A673 (cell line): ENCODE measurements at regions not wholly inside any gene's neighbourhood (a gene's known extent, or its start where the extent isn't known, plus 50 kb on each side); places are given as distances from the start of the nearest gene placed in this dataset.

Experiments used
- BruUV-seq: library from RNA; stranded (reverse); fragments of 400-500 nt; replicated peaks from 2 replicates; lab custom pipeline; 2021; lab: Mats Ljungman, UMichigan
- CTCF ChIA-PET: fragments of 300-600 bp; sonication (Branson Sonifier 250); formaldehyde crosslinking; loops from one replicate; lab custom pipeline; 2022; ENCODE audit warnings: antibody characterized with exemption; lab: Charles Lee
- POLR2A ChIA-PET: fragments of 300-600 bp; sonication (Branson Sonifier 250); formaldehyde crosslinking; loops from one replicate; lab custom pipeline; 2022; ENCODE audit warnings: antibody characterized with exemption; ENCODE audit not compliant: low non-redundant PET; lab: Charles Lee
- DNase-seq: peaks from one replicate; pipeline ENCODE4 v3.0.0-alpha.2; 2015; ENCODE audit warnings: low spot score
- H3K27ac ChIP-seq: fragments of 200-600 bp; sonication (generic); 2 replicates; pipeline ENCODE4 v1.5.1; 2016; ENCODE audit warnings: mixed run types, low read depth, mild to moderate bottlenecking, mixed read lengths, antibody characterized with exemption, low read length; ENCODE audit not compliant: poor library complexity, severe bottlenecking
- H3K27me3 ChIP-seq: fragments of 200-600 bp; sonication (generic); replicated peaks from 2 replicates; pipeline ENCODE4 v1.6.1; 2017; ENCODE audit warnings: mixed run types, low read depth, mild to moderate bottlenecking, mixed read lengths, antibody characterized with exemption, low read length; ENCODE audit not compliant: insufficient read depth, poor library complexity
- H3K36me3 ChIP-seq: fragments of 200-600 bp; sonication (generic); 2 replicates; pipeline ENCODE4 v1.6.1; 2016; ENCODE audit warnings: mixed run types, mild to moderate bottlenecking, mixed read lengths, antibody characterized with exemption, low read length; ENCODE audit not compliant: insufficient read depth, poor library complexity, severe bottlenecking
- H3K4me1 ChIP-seq: fragments of 200-600 bp; sonication (generic); 2 replicates; pipeline ENCODE4 v1.6.1; 2017; ENCODE audit warnings: mixed run types, mild to moderate bottlenecking, mixed read lengths, antibody characterized with exemption, low read length; ENCODE audit not compliant: insufficient read depth, poor library complexity, severe bottlenecking
- H3K4me3 ChIP-seq: fragments of 200-600 bp; sonication (generic); 2 replicates; pipeline ENCODE4 v1.5.1; 2016; ENCODE audit warnings: low read depth, mixed run types, mild to moderate bottlenecking, mixed read lengths, low read length; ENCODE audit not compliant: poor library complexity, severe bottlenecking
- H3K9me3 ChIP-seq: fragments of 200-600 bp; sonication (generic); 2 replicates; pipeline ENCODE4 v1.6.1; 2016; ENCODE audit warnings: mixed run types, low read depth, mild to moderate bottlenecking, mixed read lengths, antibody characterized with exemption, low read length; ENCODE audit not compliant: poor library complexity, severe bottlenecking
- EZH2 ChIP-seq: fragments of 200-600 bp; sonication (generic); IDR thresholded peaks from 2 replicates; pipeline ENCODE4 v1.6.1; 2017; ENCODE audit warnings: borderline replicate concordance, low read depth, mild to moderate bottlenecking, mixed read lengths, antibody characterized with exemption, low read length; ENCODE audit not compliant: poor library complexity, severe bottlenecking
- intact Hi-C: fragments of 100-400 bp; cut with micrococcal nuclease; formaldehyde crosslinking; loops from one replicate; pipeline ENCODE4 v1.10.0; 2022; ENCODE audit not compliant: unreplicated experiment
- TF ChIP-seq, protein P1 (sequence below): fragments of 300-800, 200-600 bp; sonication (generic); conservative IDR thresholded peaks from 2 replicates; pipeline ENCODE4 v1.5.1; 2017; ENCODE audit warnings: low read depth, mild to moderate bottlenecking, antibody characterized with exemption, low read length, moderate library complexity, mixed read lengths

DNA sequence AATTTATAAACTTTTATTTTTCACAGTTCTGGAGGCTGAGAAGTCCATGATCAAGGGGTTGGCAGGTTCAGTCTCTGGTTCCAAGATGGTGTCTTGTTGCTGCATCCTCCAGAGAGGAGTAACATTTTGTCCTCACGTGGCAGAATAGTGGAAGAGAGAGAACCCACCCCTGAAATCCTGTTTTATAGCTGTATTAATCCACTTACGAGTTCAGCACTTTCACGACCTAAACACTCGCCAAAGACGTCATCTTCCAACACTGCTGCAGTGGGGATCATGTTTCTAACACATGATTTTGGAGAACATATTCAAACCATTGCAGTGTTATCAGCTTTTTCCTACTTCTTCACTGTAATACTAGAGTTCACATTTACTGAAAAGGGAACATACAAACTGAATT, 233.0 kb upstream of the ATP10B start:
- TF ChIP-seq EZH2: no peak
- TF ChIP-seq, protein P1, sequence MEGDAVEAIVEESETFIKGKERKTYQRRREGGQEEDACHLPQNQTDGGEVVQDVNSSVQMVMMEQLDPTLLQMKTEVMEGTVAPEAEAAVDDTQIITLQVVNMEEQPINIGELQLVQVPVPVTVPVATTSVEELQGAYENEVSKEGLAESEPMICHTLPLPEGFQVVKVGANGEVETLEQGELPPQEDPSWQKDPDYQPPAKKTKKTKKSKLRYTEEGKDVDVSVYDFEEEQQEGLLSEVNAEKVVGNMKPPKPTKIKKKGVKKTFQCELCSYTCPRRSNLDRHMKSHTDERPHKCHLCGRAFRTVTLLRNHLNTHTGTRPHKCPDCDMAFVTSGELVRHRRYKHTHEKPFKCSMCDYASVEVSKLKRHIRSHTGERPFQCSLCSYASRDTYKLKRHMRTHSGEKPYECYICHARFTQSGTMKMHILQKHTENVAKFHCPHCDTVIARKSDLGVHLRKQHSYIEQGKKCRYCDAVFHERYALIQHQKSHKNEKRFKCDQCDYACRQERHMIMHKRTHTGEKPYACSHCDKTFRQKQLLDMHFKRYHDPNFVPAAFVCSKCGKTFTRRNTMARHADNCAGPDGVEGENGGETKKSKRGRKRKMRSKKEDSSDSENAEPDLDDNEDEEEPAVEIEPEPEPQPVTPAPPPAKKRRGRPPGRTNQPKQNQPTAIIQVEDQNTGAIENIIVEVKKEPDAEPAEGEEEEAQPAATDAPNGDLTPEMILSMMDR: no peak
- DNase-seq: no peak
- Histone ChIP-seq H3K36me3 (no peaks in the 10 kb centered on the region), H3K4me3 (no peak overlapping the region), H3K4me1 (no peaks in the 10 kb centered on the region), H3K27me3 (no peaks in the 10 kb centered on the region), H3K27ac (no peak overlapping the region), H3K9me3 (no peaks in the 10 kb centered on the region)
- ChIA-PET POLR2A (no interaction called here), CTCF (no interaction called here)
- intact Hi-C loops: no loop called here
- no TSS peak for BruUV-seq

GRCh38 chr5:161084115-161084514, 232.1 kb upstream of the ATP10B start:
- Histone ChIP-seq H3K4me3 (no peak overlapping the region), H3K9me3 (no peaks in the 10 kb centered on the region), H3K36me3 (no peaks in the 10 kb centered on the region), H3K4me1 (no peaks in the 10 kb centered on the region), H3K27me3 (no peaks in the 10 kb centered on the region), H3K27ac (no peak overlapping the region)
- no peak for DNase-seq
- BruUV-seq: no TSS peak
- CTCF ChIA-PET: no interaction called here
- TF ChIP-seq, protein P1: no peak
- TF ChIP-seq EZH2: no peak
- intact Hi-C loops: no loop called here
- POLR2A ChIA-PET: no interaction called here

- no peak for DNase-seq
- Histone ChIP-seq H3K27ac (no peak overlapping the region), H3K27me3 (no peaks in the 10 kb centered on the region), H3K4me1 (no peaks in the 10 kb centered on the region), H3K36me3 (no peaks in the 10 kb centered on the region), H3K9me3 (no peaks in the 10 kb centered on the region), H3K4me3 (no peak overlapping the region)
- no TSS peak for BruUV-seq
- TF ChIP-seq, protein P1: no peak
- no peak for TF ChIP-seq EZH2
- ChIA-PET CTCF (no interaction called here), POLR2A (no interaction called here)
- intact Hi-C loops: no loop called here
Measured at GRCh38 chr5:161078793-161079192, 226.8 kb upstream of the ATP10B start.
